AML-193 (cell line): ENCODE measurements at regions not wholly inside any gene's neighbourhood (a gene's known extent, or its start where the extent isn't known, plus 50 kb on each side); places are given as distances from the start of the nearest gene placed in this dataset.

Source experiments
- DNase-seq, 2 experiments: peaks; one replicate each; lab custom pipeline; 2025; lab: John Stamatoyannopoulos, UW

DNA sequence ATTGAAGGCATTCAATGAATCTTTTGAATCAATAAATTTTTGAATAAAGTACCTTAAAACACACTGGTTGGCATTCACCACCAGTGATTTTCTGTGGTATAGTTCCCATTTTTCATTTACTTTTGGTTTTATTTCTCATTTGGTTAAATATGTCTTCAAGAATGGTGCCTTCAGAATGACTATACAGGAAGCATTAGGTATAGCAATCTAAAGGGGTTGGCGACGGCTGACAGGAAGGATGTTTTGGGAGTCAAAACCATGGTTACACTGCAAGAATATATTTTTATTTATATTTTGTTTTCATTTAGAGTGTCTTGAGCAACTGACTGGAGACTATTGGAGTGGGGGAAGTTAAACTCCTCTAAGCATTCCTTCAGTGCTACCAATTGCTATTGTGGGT lies 235.7 kb downstream of the HTR1A start:
- no peak for DNase-seq

DNA sequence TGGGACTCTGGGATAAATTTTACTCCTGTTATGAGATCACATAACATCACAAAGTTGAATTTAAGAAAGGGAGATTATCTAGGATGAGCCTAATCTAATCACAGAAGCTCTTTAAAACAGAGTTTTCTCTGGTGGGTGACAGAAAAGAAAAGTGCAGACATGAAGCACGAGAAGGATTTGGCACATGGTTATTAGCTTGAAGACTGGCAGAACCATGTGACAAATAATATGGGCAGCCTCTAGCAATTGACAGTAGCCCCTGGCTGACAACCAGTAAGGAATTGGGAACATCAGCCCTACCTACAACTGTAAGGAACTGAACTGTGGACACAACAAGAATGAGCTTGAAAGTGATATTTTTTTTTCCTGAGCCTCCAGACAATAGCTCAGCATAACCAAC lies 243.1 kb downstream of the HTR1A start:
- no peak for DNase-seq

DNA sequence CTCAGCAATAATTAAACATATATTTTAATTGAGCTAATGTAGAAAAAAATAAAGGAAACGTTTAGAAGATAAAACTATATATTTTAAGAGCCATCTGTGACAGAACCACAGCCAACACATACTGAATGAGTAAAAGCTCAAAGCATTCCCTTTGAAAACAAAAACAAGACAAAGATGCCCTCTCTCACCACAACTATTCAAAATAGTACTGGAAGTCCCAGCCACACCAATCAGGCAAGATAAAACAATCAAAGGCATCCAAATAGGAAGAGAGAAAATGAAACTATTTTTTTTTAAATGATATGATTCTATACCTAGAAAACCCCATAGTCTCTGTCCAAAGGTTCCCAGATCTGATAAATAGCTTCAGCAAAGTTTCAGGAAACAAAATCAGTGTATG lies 262.0 kb downstream of the HTR1A start:
- DNase-seq, result no peak

DNA sequence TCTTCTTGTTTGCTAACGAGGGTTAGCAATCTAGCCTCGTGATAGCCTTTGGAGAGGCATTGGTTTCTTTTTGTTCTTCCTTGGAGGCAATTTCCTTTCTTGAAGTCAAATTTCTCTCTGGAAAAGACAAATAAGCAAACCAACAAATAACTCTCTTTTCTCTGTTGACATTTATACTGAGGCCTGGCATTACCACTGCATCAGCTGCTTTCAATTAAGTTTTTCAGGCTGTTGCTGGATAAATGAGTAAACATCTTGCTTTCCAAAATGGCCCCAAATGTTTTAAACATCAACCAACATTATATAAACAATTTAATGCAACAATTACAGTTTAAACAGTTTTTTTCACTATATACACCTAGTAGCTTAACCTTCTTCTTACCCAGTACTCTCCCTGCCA lies 264.4 kb downstream of the HTR1A start:
- DNase-seq, result no peak

- DNase-seq, result no peak
Observed at GRCh38 chr5:63690546-63690945, 271.7 kb downstream of the HTR1A start.

- DNase-seq, result no peak
Observed at GRCh38 chr5:63687854-63688516, 274.3 kb downstream of the HTR1A start.

DNA sequence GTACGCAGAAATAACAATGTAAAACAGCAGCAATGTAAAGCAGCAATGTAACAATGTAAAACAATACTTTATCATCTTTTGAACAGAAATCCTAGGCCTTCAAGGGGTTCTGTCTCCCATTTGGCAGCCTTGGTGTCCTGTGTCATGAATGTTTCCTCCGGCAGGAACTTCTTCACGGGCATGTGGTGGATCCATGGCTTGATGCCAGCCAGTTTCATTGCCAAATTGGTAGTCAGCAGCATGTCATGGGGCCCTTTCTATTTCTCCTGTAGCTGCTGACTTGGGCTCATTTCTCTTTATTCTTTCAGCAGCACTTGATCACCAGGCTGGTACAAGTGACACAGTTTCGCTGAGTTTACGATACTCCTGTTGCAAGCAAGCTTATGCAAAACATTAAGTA lies 275.3 kb downstream of the HTR1A start:
- DNase-seq, result no peak

DNA sequence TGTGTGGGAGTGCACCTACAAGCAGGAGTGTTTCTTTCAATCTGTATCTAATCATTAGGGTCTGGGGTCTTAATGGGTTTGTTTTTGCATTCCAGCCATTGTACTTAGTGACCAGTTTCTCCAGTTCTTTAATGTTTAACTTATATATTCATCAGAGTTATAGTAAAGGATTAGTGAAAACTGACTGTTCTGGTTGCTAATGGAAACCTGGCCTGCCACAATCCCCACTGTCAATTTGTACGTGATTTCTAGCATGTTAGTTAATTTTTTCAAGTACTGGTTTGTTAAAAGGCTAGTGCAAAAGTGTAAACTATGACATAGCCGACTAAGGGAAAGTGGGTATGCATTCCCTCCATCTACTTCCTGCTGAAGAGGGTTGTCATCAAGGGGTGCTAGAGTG lies 276.1 kb downstream of the HTR1A start:
- DNase-seq, result no peak

GRCh38 chr5:63685454-63685853 lies 276.8 kb downstream of the HTR1A start:
- no peak for DNase-seq

GRCh38 chr5:63674881-63675280 lies 287.4 kb downstream of the HTR1A start:
- DNase-seq, result no peak

DNA sequence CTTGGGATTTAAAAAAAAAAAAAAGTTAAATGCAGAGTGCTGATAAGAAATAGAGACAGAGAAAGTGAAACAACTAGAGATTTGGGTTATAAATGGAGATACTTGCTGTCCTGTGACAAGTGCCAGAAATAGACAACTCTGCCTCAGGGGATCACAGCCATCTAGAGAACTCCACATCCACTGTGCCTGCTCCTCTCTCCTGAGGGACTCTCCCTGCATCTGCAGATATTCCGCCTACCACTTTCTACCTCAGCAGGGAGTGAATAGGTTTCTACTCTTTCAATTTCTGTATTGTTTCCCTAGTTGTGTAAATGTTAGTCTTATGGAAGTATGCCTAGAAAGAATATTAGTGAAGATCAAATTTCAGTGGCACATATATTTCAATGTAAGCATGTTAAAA lies 307.2 kb downstream of the HTR1A start:
- DNase-seq, result no peak

DNA sequence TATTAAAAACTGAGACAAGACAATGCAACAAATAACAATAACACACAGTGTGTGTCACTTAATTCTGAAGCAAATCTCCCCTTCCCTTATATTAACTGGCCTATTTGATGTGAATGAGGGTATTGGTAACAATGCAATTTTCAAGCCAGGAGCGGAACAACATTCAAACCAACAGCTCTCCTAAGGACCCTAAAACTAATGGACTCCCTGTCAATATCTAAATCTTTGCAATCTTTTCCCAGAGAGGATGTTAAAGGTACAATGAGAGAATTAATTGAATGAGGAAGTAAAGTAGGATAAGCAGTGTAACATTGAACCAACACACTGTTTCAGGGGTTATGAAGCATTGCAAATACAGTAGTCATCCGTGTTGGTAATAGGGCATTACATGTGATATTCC lies 311.7 kb downstream of the HTR1A start:
- DNase-seq, result no peak

DNA sequence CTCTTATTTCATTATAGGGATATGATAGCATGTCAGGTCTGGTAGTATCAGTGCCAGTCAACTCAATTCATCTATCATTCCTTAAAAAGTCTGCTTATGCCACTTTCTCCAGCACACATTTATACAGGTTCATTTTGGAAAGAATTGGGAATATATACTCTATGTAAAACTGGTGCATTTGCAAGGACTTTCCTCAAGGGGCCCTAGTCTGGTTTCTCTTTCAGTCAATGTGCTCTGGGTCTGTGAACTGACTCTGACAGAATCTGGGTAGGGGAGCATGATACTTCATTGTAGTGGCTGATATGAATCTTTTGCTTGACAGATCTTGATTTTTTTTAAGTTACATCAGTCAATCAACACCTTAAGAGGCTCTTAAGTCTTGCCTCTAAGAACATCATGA lies 313.9 kb downstream of the HTR1A start:
- no peak for DNase-seq

GRCh38 chr5:63629951-63630630 lies 332.2 kb downstream of the HTR1A start:
- no peak for DNase-seq

DNA sequence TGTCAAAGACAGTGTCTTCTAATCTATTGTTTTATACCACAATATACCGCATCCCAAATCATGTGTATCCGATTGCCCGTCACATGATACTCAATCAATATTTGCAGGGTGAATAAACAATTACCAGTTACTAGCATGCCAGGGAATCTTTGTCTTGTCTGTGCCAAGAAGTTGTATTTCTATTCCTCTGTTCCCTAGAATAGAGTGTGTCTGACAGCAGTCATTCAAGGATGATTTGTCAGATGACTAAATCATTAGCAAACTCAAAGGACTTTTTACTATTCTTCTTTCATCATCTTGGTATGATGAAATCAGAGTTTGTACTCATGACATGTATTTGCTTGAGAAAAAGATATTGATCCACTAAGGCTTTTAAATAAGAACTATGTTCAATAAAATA lies 348.8 kb downstream of the HTR1A start:
- no peak for DNase-seq

- no peak for DNase-seq
Observed at GRCh38 chr5:63603996-63604395, 358.2 kb downstream of the HTR1A start.

DNA sequence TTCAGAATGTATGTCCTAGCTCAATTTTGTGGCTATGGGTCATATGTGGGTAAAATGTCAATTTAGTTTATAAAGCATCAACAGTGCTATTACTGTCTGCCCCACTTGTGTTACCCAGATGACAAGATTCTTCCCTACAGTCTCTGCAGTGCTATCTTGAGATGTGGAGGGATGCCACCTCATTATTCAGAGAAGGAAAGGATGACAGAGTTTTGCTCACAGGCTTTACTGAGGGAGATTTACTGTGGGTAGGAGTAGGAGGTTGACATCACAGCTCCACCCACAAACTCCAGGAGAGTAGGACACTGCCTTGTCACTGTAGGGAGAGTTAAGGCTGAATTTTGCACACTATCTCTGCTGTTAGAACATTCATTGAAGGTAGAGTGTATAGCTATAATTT lies 359.3 kb downstream of the HTR1A start:
- no peak for DNase-seq

DNA sequence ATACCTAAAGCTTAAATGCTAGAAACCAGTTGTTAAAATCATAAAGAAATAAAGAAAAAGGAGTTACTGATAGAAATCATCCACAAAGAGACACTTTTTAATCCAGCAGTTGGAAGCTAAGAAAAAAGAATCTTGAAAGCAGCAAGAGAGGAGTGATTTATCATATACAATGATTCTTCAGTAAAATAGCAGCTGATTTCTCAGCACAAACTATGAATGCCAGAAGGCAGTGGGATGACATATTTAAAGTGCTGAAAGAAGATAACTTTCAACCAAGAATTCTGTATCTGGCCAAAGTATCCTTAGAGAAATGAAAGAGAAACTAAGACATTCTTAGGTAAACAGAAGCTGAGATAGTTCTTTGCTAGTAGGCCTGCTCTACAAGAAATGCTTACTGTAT lies 366.0 kb downstream of the HTR1A start:
- no peak for DNase-seq

GRCh38 chr5:63573380-63573779 lies 388.9 kb downstream of the HTR1A start:
- DNase-seq, result no peak

GRCh38 chr5:63572740-63573139 lies 389.5 kb downstream of the HTR1A start:
- no peak for DNase-seq

GRCh38 chr5:63570752-63571151 lies 391.5 kb downstream of the HTR1A start:
- DNase-seq, result no peak

DNA sequence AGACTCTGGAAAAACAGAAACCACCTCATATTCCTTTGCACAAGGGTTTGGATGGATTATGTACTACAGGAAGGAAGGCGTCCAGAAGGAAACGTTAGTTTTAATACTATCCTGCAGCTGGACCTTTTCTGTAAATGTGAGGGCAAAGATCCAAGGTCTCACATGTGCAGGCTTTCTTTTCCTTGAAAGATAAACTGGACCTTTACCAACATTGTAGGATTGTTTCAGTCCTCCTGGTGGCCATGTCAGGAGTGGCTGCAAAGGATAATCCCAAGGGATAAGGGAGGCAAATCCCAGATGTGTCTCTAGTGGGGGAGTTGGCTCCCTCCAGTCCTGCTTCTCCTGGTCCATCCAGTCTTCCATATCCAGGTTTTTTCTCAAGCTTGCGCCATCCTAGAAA lies 397.5 kb downstream of the HTR1A start:
- DNase-seq, result no peak

- no peak for DNase-seq
Observed at GRCh38 chr5:63563008-63563917, 399.0 kb downstream of the HTR1A start.
